PC-3 (cell line): ENCODE measurements at regions not wholly inside any gene's neighbourhood (a gene's known extent, or its start where the extent isn't known, plus 50 kb on each side); places are given as distances from the start of the nearest gene placed in this dataset.

Experiments used
- EZH2 ChIP-seq: fragments of 300-600 bp; sonication (generic); IDR thresholded peaks from one replicate; pipeline ENCODE4 v1.6.1; 2017; ENCODE audit warnings: antibody characterized with exemption, mild to moderate bottlenecking, low read length; ENCODE audit not compliant: unreplicated experiment
- EZH2phosphoT487 ChIP-seq: fragments of 300-600 bp; sonication (generic); IDR thresholded peaks from 2 replicates; pipeline ENCODE4 v1.6.1; 2018; ENCODE audit warnings: mild to moderate bottlenecking, antibody characterized with exemption, low read length, borderline replicate concordance
- TF ChIP-seq, protein P1 (sequence below): fragments of 300-600 bp; sonication (generic); conservative IDR thresholded peaks from 2 replicates; pipeline ENCODE4 v1.5.1; 2017; ENCODE audit warnings: antibody characterized with exemption, low read depth, mild to moderate bottlenecking, low read length

DNA sequence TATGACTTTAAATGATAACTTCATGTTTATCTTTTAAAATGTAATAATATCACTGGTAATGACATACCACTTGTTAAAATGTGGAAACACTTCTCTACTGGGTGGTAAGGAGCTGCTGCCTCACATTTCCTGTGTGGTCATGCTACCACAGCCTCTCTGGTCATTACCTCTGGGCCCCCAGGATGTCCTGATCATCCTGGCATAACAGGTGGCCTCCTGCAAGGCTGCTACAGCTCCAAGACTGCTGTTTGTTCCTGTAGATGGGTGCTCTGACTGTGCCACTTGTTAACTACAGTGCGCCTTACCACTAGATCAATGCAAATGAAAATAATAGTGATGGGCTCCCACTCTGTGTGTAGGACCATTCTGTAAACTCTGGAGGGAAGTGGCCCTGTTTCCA, 500.2 kb upstream of the SPRED2 start:
- TF ChIP-seq, protein P1, sequence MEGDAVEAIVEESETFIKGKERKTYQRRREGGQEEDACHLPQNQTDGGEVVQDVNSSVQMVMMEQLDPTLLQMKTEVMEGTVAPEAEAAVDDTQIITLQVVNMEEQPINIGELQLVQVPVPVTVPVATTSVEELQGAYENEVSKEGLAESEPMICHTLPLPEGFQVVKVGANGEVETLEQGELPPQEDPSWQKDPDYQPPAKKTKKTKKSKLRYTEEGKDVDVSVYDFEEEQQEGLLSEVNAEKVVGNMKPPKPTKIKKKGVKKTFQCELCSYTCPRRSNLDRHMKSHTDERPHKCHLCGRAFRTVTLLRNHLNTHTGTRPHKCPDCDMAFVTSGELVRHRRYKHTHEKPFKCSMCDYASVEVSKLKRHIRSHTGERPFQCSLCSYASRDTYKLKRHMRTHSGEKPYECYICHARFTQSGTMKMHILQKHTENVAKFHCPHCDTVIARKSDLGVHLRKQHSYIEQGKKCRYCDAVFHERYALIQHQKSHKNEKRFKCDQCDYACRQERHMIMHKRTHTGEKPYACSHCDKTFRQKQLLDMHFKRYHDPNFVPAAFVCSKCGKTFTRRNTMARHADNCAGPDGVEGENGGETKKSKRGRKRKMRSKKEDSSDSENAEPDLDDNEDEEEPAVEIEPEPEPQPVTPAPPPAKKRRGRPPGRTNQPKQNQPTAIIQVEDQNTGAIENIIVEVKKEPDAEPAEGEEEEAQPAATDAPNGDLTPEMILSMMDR: no peak
- no peak for TF ChIP-seq EZH2
- no peak for TF ChIP-seq EZH2phosphoT487
